AG10803 (cell line): ENCODE measurements at regions not wholly inside any gene's neighbourhood (a gene's known extent, or its start where the extent isn't known, plus 50 kb on each side); places are given as distances from the start of the nearest gene placed in this dataset.

Source experiments
- DNase-seq: peaks from one replicate; pipeline ENCODE4 v3.0.0; 2010; ENCODE audit warnings: low read depth
- H3K4me3 ChIP-seq: 2 replicates; pipeline ENCODE4 v1.5.1; 2011; ENCODE audit warnings: mild to moderate bottlenecking, low read length, control low read depth
- TF ChIP-seq, protein P1 (sequence below): conservative IDR thresholded peaks from 2 replicates; pipeline ENCODE4 v1.5.1; 2011; ENCODE audit warnings: mild to moderate bottlenecking, low read length, control low read depth, inconsistent platforms

DNA sequence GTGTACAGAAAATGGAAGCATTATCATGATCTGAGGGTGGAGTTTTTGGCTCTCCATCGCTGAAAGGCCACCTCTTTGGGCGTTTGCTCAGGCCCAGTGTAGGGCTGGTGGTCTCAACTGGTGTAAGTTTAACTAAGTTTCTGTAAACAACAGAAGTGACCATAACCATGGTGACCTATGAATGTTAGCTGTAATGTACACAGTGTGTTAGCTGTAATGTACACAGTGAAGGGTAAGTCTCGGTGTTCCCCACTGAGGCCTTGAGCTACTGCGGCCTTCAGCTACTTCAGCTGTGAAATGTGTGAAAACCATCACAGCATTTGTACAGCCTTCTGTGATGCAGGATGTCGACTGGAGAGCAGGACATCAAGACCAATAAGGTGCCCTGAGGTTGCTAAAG, 185.2 kb downstream of the MYLK4 start:
- TF ChIP-seq, protein P1, sequence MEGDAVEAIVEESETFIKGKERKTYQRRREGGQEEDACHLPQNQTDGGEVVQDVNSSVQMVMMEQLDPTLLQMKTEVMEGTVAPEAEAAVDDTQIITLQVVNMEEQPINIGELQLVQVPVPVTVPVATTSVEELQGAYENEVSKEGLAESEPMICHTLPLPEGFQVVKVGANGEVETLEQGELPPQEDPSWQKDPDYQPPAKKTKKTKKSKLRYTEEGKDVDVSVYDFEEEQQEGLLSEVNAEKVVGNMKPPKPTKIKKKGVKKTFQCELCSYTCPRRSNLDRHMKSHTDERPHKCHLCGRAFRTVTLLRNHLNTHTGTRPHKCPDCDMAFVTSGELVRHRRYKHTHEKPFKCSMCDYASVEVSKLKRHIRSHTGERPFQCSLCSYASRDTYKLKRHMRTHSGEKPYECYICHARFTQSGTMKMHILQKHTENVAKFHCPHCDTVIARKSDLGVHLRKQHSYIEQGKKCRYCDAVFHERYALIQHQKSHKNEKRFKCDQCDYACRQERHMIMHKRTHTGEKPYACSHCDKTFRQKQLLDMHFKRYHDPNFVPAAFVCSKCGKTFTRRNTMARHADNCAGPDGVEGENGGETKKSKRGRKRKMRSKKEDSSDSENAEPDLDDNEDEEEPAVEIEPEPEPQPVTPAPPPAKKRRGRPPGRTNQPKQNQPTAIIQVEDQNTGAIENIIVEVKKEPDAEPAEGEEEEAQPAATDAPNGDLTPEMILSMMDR = no peak
- no peak for DNase-seq
- H3K4me3 ChIP-seq = no peak overlapping the region

DNA sequence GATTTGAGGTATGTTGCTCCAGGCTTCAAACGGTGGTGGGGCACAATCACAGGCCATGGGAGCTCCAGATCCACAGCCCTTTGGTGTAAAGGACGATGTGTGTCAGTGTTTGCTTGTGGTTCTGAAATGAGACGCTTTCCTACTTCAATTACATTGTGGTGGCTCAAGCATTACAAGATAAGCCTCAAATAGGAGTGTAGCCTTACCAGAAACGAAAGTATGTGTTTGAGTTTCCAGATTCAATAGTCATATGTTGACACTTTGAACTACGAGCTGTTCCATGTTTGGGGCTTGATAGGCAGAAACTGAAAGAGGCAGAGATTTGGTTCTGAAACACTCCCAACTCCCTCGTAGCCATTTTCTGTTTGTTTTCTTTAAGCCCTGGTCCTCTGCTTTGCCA, 187.1 kb downstream of the MYLK4 start:
- no peak for DNase-seq
- TF ChIP-seq, protein P1 = no peak
- no peak overlapping the region for H3K4me3 ChIP-seq

DNA sequence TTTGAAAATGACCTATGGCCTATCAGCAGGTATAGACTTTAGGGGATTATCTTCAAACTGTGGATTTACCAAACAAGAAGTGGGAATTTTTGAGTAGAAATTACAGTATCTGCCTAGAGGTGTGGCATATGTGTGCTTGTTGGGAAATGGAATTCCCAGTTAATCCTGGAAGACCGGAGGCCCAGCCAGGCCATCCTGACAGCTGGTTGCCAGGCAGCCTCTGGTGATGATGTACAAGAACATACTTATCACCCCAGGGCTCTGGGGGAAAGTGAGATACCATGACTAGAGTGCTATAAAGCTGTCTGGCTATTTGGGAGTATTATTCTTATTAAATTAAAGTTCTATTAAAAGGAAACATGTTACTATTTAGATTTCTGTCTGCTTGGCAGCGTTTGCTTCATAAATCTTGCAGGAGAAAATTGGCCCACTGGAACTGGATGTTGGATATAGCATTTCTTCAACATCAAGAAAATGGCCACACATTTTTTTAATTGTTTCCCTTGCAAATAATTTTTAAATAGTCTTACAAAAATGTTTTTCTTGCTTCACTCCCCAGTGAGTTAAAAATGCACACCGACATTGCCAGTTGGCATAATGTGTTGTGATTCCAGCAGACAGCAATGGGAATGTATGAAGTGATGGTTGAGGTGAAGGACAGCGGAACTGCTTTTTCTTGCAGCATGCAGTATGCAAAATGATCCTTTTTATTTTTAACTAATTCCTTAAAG, 187.8 kb downstream of the MYLK4 start:
- TF ChIP-seq, protein P1 = no peak
- no peak for DNase-seq
- no peak overlapping the region for H3K4me3 ChIP-seq

DNA sequence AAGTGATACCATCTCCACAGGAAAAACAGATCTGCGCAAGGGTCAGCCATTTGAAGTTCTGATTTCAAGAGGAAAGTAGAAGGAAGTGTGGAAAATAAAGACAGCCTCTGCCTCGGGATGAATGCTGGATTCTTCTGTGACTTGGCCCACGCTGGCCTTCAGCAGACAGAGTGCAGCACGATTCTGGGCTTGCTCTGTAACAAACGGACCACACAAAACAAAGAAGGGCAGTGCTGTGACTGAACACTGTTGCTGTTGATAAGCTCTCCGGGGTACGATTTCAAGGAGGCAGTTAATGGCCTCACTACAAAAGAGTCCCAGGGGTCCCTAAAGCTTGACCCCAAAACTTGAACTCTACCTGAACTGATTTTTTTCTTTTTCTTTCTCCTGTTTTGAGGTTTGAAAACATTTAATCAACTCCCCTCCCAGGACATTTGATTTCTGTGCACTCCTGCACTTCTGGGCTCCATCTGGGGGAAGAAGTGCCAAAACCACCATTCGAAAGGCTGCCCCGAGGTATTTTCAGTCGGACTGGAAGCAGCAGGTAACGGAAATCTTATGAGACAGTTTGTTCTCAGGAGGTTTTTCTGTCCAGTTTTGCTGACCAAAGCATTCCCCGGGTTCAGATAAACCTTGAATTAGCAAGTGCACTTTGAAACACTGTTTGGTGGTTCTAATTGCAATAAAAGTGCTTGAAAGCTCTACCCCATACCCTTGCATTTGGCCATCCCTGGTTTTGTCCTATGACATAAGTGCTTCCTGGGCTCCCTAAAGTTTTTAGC, 189.6 kb downstream of the MYLK4 start:
- DNase-seq = no peak
- TF ChIP-seq, protein P1 = no peak

DNA sequence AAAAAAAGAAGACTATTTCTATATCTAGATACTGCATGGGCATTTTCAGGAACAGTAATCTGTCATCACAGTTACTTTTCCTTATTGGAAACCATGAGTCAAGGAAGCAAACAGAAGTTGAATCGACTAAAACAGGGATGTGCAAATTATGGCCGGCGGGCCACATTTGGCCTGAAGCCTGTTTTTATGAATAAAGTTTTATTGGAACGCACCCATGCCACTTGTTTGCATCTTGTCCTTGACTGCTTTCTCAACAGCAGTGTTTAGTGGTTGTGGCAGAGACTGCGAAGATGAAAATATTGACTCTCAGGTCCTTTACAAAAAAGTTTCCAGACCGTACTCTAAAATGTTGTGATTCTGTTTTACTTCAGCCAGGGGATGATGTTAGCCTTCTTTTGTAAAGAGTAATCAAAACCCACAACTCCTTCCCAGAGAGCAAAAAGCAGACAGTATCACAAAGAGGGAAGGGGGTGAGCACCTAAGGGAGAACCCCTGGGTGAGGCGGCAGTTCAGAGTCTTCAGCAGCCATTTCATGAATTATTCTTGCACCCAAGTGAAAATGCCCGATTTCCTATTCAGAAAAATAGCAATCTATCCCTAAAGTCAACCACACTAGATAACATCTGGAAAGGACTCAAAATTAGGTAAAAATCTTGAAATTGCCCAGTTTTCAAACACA, 190.4 kb downstream of the MYLK4 start:
- TF ChIP-seq, protein P1 = no peak
- DNase-seq = no peak
- no peak overlapping the region for H3K4me3 ChIP-seq

More for the DNA sequence above, 189.6 kb downstream of the MYLK4 start:
- no peak overlapping the region for H3K4me3 ChIP-seq

DNA sequence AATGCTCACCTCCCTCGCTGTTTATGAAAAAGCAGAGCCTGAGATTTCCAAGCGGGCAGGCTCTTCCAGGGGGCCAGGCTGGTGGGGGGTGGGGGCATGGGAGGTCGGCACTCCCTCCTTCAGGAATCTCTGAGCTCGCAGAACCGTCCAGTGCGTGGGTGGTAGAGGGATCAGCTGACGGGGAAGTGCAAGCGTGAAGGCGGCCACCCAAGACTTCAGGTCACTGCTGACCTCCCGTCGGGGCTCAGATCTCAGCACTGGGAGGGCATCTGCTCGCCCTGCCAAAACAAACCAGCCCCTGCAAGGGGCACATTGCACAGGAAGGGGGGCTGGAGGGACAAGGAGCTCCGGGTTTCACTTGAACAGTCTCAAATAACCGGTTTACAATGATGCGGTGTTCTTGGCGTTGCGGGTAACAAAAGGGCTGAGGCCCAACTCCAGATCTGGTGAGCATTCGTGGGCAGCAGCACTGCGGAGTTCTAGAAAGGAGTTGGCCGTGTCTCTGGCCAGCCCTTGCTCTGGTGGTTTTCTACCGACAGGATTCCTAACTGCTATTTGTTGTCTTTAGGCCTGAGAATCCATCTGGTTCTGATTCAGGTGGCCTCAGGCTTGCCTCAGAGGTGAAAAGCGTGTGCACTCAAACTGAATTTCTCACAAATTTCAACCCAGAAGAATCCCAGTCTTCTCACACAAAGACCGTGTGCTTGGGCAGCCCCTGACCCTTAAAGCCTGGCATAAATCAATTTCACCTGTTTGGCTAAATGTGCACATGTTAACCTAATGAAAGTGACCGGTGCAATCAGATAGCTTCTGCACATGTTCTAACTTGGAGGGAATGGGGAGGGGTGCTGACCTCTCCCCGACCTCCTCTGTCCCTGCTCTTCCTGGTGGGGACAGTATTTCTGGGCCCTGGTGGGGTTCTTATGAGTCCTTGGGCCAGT, 191.6 kb downstream of the MYLK4 start:
- no peak overlapping the region for H3K4me3 ChIP-seq
- DNase-seq = no peak
- TF ChIP-seq, protein P1 = no peak
